Endothelial cell of umbilical vein (primary cell): ENCODE measurements at regions not wholly inside any gene's neighbourhood (a gene's known extent, or its start where the extent isn't known, plus 50 kb on each side); places are given as distances from the start of the nearest gene placed in this dataset.

Experiments
- BruUV-seq: library from RNA; stranded (reverse); fragments of 400-500 nt; replicated peaks from 2 replicates; lab custom pipeline; 2021; lab: Mats Ljungman, UMichigan
- CTCF ChIA-PET: fragments of 300-600, 350-600 bp; sonication (Branson Sonifier 250); formaldehyde crosslinking; loops from one replicate; lab custom pipeline; 2021; ENCODE audit warnings: antibody characterized with exemption, inconsistent platforms; lab: Charles Lee
- POLR2A ChIA-PET: fragments of 300-600, 350-600 bp; sonication (Branson Sonifier 250); formaldehyde crosslinking; loops from one replicate; lab custom pipeline; 2021; ENCODE audit warnings: antibody characterized with exemption, inconsistent platforms; lab: Charles Lee
- DNase-seq: peaks from one replicate; pipeline ENCODE4 v3.0.0-alpha.2; 2011; ENCODE audit warnings: low read depth, low spot score
- FAIRE-seq: peaks from 2 replicates; lab custom pipeline; 2011; peaks lifted over from hg19 to GRCh38; lab: Jason Lieb, UNC
- H2AFZ ChIP-seq: 2 replicates; pipeline ENCODE4 v1.6.0; 2012; ENCODE audit warnings: low read depth, low read length, control low read depth, inconsistent platforms
- H3K27ac ChIP-seq: 2 replicates; pipeline ENCODE4 v1.5.1; 2011; ENCODE audit warnings: low read depth, mild to moderate bottlenecking, control low read depth, low read length, moderate library complexity; ENCODE audit not compliant: insufficient read depth
- H3K27me3 ChIP-seq, 2 experiments: 2 replicates each; pipeline versions ENCODE4 v1.6.0 to v1.6.1; 2011; ENCODE audit warnings: low read length in 2 of 2, mixed read lengths in 1 of 2; ENCODE audit not compliant: control insufficient read depth in 2 of 2, insufficient read depth in 2 of 2
- H3K36me3 ChIP-seq, 2 experiments: 2 replicates in 1 of 2; 3 replicates in 1 of 2; pipeline ENCODE4 v1.5.1; 2011; ENCODE audit warnings: low read length in 2 of 2, mild to moderate bottlenecking in 1 of 2, moderate library complexity in 1 of 2; ENCODE audit not compliant: control insufficient read depth in 2 of 2, insufficient read depth in 2 of 2; ENCODE audit errors: extremely low read depth in 1 of 2
- H3K4me1 ChIP-seq: 3 replicates; pipeline ENCODE4 v1.5.1; 2011; ENCODE audit warnings: mild to moderate bottlenecking, low read length; ENCODE audit not compliant: control insufficient read depth, insufficient read depth; ENCODE audit errors: extremely low read depth
- H3K4me2 ChIP-seq: 2 replicates; pipeline ENCODE4 v1.6.1; 2011; ENCODE audit warnings: low read length, control low read depth, mixed read lengths; ENCODE audit not compliant: insufficient read depth
- H3K4me3 ChIP-seq, 3 experiments: fragments of 200-600 bp in 1 of 3; sonication (generic), shearing (Covaris generic) in 1 of 3; replicated peaks in 1 of 3; 2 replicates each; pipeline ENCODE4 v1.5.1; 2011 to 2016; ENCODE audit warnings: control low read depth in 3 of 3, low read length in 3 of 3, mild to moderate bottlenecking in 2 of 3, inconsistent platforms in 1 of 3, low read depth in 1 of 3, moderate library complexity in 1 of 3; ENCODE audit not compliant: insufficient read depth in 1 of 3
- H3K79me2 ChIP-seq: 2 replicates; pipeline ENCODE4 v1.6.0; 2012; ENCODE audit warnings: low read length, inconsistent platforms; ENCODE audit not compliant: control insufficient read depth, insufficient read depth
- H3K9ac ChIP-seq: replicated peaks from 2 replicates; pipeline ENCODE3; 2011; ENCODE audit warnings: low read length, control low read depth; ENCODE audit not compliant: insufficient read depth; ENCODE audit errors: extremely low read depth
- H3K9me1 ChIP-seq: replicated peaks from 3 replicates; pipeline ENCODE4 v1.6.0; 2011; ENCODE audit warnings: mild to moderate bottlenecking, low read length; ENCODE audit not compliant: control insufficient read depth, insufficient read depth; ENCODE audit errors: extremely low read depth
- H3K9me3 ChIP-seq: replicated peaks from 2 replicates; pipeline ENCODE4 v1.5.1; 2012; ENCODE audit warnings: low read length, inconsistent platforms; ENCODE audit not compliant: control insufficient read depth, insufficient read depth
- H4K20me1 ChIP-seq: replicated peaks from 2 replicates; pipeline ENCODE3; 2011; ENCODE audit warnings: mild to moderate bottlenecking, low read length; ENCODE audit not compliant: control insufficient read depth, insufficient read depth; ENCODE audit errors: extremely low read depth
- EZH2 ChIP-seq: IDR thresholded peaks from 2 replicates; pipeline ENCODE4 v1.6.1; 2012; ENCODE audit warnings: borderline replicate concordance, low read depth, mild to moderate bottlenecking, moderate library complexity, low read length, inconsistent platforms; ENCODE audit not compliant: severe bottlenecking
- FOS ChIP-seq: IDR thresholded peaks from 2 replicates; pipeline ENCODE4 v1.6.1; 2011; ENCODE audit warnings: mild to moderate bottlenecking, low read length, moderate library complexity, borderline replicate concordance; ENCODE audit not compliant: insufficient read depth
- GATA2 ChIP-seq: IDR thresholded peaks from 2 replicates; pipeline ENCODE4 v1.7.0; 2011; ENCODE audit warnings: low read depth, mild to moderate bottlenecking, moderate library complexity, mixed read lengths, low read length; ENCODE audit not compliant: insufficient read length, insufficient read depth
- JUN ChIP-seq: IDR thresholded peaks from 2 replicates; pipeline ENCODE4 v1.6.1; 2011; ENCODE audit warnings: borderline replicate concordance, low read depth; ENCODE audit not compliant: insufficient read length, insufficient read depth
- POLR2A ChIP-seq: IDR thresholded peaks from 2 replicates; pipeline ENCODE4 v1.6.1; 2012; ENCODE audit warnings: low read depth, mild to moderate bottlenecking, control low read depth, low read length
- dilution Hi-C: fragments of 300-500 bp; cut with MboI; formaldehyde crosslinking; loops from one replicate; pipeline ENCODE4 v1.15.0; 2019; ENCODE audit warnings: low sequenced_read_pairs; ENCODE audit not compliant: extremely low pct_ligation_motif_present
- intact Hi-C: fragments of 100-400 bp; cut with micrococcal nuclease; formaldehyde crosslinking; loops from one replicate; pipeline ENCODE4 v1.10.0; 2022
- TF ChIP-seq, protein P1 (sequence below), 2 donors: IDR thresholded peaks; 1 replicate in 1 of 2; 2 replicates in 1 of 2; pipeline ENCODE4 v1.5.1; 2011; ENCODE audit warnings: low read length in 2 of 2, mild to moderate bottlenecking in 2 of 2, moderate library complexity in 2 of 2, control low read depth in 1 of 2, inconsistent platforms in 1 of 2, low read depth in 1 of 2; ENCODE audit not compliant: insufficient read depth in 1 of 2; ENCODE audit errors: extremely low read depth in 1 of 2

DNA sequence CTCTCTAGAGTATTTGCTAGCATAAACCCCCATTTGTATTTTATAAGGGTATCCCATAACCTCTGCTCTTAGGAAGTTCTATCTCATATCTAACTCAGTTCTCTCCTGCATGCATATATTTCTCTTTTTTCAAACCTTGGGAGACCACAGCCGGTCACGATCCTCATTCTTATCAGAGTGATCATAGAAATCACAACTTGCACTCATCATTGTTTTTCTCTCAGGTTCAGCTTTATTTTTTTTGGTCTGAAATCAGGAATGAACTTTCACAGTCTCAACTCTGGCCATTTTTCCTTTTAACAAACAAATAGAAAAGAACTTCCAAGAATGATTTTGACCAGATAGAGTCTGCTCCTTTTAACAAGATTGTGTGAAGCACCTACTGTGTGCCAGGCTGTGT is 98.6 kb upstream of the BLID start:
- Histone ChIP-seq H4K20me1 (no peaks in the 10 kb centered on the region), H3K79me2 (no peaks in the 10 kb centered on the region), H3K4me2 (no peak overlapping the region), H3K27me3 (no peaks in the 10 kb centered on the region), H3K9me1 (no peaks in the 10 kb centered on the region), H3K4me1 (peaks cover 12% of the 10 kb centered on the region), H3K27ac (no peak overlapping the region), H3K9ac (no peak overlapping the region), H3K36me3 (no peaks in the 10 kb centered on the region), H2AFZ (no peak overlapping the region), H3K9me3 (no peaks in the 10 kb centered on the region), H3K4me3 (no peak overlapping the region)
- DNase-seq, result no peak
- dilution Hi-C loops, result no loop called here
- intact Hi-C loops, result loop anchor here (2.0 kb wide), 2 partner anchors 14 to 146 kb away; no protein-coding TSS in a partner anchor
- POLR2A ChIA-PET, result no interaction called here
- no peak for FAIRE-seq
- CTCF ChIA-PET, result interaction anchor here (0.8 to 10.2 kb wide), 13 partner anchors 9 to 584 kb away, joined by 3 to 119 read pairs (median 5); partner anchors contain the start of gene BLID
- TF ChIP-seq POLR2A (no peak), FOS (no peak), EZH2 (no peak), JUN (no peak), GATA2 (no peak)
- TF ChIP-seq, protein P1, sequence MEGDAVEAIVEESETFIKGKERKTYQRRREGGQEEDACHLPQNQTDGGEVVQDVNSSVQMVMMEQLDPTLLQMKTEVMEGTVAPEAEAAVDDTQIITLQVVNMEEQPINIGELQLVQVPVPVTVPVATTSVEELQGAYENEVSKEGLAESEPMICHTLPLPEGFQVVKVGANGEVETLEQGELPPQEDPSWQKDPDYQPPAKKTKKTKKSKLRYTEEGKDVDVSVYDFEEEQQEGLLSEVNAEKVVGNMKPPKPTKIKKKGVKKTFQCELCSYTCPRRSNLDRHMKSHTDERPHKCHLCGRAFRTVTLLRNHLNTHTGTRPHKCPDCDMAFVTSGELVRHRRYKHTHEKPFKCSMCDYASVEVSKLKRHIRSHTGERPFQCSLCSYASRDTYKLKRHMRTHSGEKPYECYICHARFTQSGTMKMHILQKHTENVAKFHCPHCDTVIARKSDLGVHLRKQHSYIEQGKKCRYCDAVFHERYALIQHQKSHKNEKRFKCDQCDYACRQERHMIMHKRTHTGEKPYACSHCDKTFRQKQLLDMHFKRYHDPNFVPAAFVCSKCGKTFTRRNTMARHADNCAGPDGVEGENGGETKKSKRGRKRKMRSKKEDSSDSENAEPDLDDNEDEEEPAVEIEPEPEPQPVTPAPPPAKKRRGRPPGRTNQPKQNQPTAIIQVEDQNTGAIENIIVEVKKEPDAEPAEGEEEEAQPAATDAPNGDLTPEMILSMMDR (IDR thresholded peaks at IDR 0.05; ENCODE audit: extremely low read depth in 1 of 2, insufficient read depth in 1 of 2, low read depth in 1 of 2, low read length in 2 of 2), result no peak
- no TSS peak for BruUV-seq
